ENCODE measurements at regions not wholly inside any gene's neighbourhood (a gene's known extent, or its start where the extent isn't known, plus 50 kb on each side); places are given as distances from the start of the nearest gene placed in this dataset.

DNA sequence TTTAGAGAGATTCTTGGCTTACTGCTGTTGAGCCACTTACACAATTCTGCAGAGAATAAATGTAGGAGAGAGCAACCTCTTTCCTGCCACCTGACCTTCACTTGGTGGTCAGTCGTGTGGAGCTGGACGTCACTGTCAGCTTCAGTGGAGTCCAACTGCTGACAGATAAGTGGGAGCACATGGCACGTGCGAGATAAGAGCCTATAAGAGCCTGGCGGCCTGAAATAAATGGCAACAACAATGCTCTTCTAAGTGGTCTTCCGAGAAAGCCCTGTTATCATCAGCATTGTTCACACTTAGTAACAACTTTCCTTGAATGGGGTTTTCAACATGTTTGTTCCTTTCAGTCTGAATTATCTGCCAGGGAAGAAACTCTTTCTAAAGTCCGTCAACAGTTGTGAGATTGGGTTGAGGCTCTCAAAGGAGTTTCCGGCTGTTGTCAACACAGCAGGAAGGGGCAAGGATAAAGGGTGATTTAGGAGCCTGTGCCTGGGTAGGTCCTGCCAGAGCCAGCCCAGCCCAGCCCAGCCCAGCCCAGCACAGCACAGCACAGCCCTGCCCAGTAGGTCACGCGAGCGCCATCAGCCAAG is 57.2 kb upstream of the RUNX1 start:
- Histone ChIP-seq H3K27ac (ENCODE audit: low read length) (no peak overlapping the region), H3K27me3 (ENCODE audit: control insufficient read depth, insufficient read depth, low read length) (no peaks in the 10 kb centered on the region), H3K4me1 (ENCODE audit: control insufficient read depth, insufficient read depth, low read length) (no peaks in the 10 kb centered on the region), H3K36me3 (ENCODE audit: control insufficient read depth, insufficient read depth, low read length) (no peaks in the 10 kb centered on the region), H3K9me3 (ENCODE audit: control insufficient read depth, insufficient read depth, low read length) (no peaks in the 10 kb centered on the region), H3K4me3 (ENCODE audit: low read length) (no peak overlapping the region)
- no CpG with 5 or more reads among the region's 11 CpGs for WGBS (ENCODE audit: insufficient coverage, insufficient read length)
- no peak for DNase-seq (ENCODE audit: low read depth, low spot score)

DNA sequence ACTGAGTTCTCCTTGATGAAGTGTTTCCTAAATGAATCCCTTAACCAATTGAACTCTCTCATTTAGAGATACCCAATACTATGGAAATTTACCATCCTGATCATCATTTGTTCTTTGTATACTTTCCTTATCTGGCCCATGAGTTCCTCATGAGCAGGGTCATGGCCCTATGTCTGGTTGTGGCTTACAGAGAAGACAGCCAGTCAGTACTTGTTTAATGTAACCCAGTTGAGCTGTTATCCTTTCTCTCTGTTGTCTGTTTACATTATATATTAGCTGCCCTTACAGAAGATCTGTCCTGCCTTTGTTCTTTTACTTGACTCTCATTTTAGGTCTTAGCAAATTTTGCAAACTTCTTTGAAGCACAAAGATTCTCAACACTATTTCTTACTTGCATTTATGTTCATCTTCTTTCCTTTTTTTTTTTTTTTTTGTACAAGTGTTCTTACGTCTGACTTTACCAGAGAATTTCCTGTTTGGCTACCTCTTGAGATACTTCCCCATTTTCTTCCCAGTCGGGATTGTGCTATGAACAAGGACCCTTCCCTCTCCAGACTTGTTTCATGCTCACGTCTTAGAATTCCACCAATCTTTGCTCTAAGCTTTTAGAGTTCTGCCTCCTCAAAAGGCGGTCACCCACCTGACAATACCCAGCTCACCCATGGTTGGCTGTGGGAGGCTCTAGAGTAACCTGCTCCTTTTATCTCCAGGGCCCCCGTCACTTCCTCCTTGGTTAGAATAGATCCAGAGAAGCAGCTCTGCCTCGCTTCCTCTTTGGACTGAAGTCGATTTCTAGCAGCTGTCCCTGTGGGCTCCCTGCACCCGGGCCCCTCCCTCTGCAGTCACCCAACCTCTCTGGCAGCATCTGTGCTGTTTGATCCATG is 53.6 kb upstream of the RUNX1 start:
- Histone ChIP-seq H3K27me3 (ENCODE audit: control insufficient read depth, insufficient read depth, low read length) (no peaks in the 10 kb centered on the region), H3K4me3 (ENCODE audit: low read length) (no peak overlapping the region), H3K4me1 (ENCODE audit: control insufficient read depth, insufficient read depth, low read length) (no peaks in the 10 kb centered on the region), H3K27ac (ENCODE audit: low read length) (no peak overlapping the region), H3K9me3 (ENCODE audit: control insufficient read depth, insufficient read depth, low read length) (no peaks in the 10 kb centered on the region), H3K36me3 (ENCODE audit: control insufficient read depth, insufficient read depth, low read length) (no peaks in the 10 kb centered on the region)
- DNase-seq (ENCODE audit: low read depth, low spot score): no peak
- WGBS (ENCODE audit: insufficient coverage, insufficient read length): no CpG with 5 or more reads among the region's 8 CpGs

DNA sequence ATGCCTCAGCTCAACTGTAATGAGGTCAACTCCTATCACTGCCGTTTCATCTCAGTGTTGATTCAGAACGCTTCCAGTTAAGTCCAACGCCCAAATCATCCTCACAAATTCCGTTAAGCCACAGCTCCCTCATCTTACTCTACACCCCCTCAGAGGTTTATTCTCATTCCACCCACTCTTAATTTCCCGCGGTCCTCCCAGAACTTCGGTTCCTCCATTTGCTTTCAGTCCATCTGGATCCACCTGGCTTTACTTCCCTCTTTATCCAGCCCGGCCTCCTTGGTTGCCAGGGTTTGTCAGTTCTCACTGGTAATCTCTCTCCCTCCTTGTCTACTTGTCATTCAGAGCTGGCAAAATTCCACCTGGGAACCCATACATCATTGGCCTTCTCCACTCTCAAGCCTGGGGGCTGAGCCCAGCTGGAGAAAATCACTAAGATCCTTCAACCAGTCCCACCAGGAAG is 51.3 kb upstream of the RUNX1 start:
- Histone ChIP-seq H3K4me1 (ENCODE audit: control insufficient read depth, insufficient read depth, low read length) (no peaks in the 10 kb centered on the region), H3K27me3 (ENCODE audit: control insufficient read depth, insufficient read depth, low read length) (no peaks in the 10 kb centered on the region), H3K9me3 (ENCODE audit: control insufficient read depth, insufficient read depth, low read length) (no peaks in the 10 kb centered on the region), H3K4me3 (ENCODE audit: low read length) (no peak overlapping the region), H3K36me3 (ENCODE audit: control insufficient read depth, insufficient read depth, low read length) (no peaks in the 10 kb centered on the region), H3K27ac (ENCODE audit: low read length) (no peak overlapping the region)
- WGBS (ENCODE audit: insufficient coverage, insufficient read length): 100% methylated on average over 3 of the region's 8 CpGs
- DNase-seq (ENCODE audit: low read depth, low spot score): no peak

DNA sequence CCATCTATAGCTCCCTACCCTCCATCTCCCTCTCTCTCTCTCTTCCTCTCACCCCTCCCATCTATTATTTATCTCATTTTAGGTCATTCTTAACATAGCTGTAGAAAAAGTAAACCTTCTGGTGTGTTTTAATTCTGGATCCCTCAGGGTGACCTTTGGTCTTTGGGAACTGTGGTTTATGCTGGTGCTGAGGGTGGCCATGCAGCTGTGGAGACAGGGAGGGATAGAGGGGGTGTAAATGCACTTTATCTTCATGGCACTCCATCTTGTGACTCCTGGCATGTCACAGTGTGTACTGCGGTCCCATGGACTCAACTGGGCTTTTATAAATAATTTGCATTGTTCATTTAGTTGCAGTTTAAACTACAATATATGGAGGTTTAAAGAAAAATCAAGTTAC is 50.2 kb upstream of the RUNX1 start:
- Histone ChIP-seq H3K9me3 (ENCODE audit: control insufficient read depth, insufficient read depth, low read length) (no peaks in the 10 kb centered on the region), H3K4me1 (ENCODE audit: control insufficient read depth, insufficient read depth, low read length) (no peaks in the 10 kb centered on the region), H3K4me3 (ENCODE audit: low read length) (no peak overlapping the region), H3K36me3 (ENCODE audit: control insufficient read depth, insufficient read depth, low read length) (no peaks in the 10 kb centered on the region), H3K27ac (ENCODE audit: low read length) (no peak overlapping the region), H3K27me3 (ENCODE audit: control insufficient read depth, insufficient read depth, low read length) (no peaks in the 10 kb centered on the region)
- DNase-seq (ENCODE audit: low read depth, low spot score): no peak
- no CpG with 5 or more reads among the region's 1 CpG for WGBS (ENCODE audit: insufficient coverage, insufficient read length)

Data from iPS DF 6.9 (cell line).